ENCODE measurements at regions not wholly inside any gene's neighbourhood (a gene's known extent, or its start where the extent isn't known, plus 50 kb on each side); places are given as distances from the start of the nearest gene placed in this dataset.

DNA sequence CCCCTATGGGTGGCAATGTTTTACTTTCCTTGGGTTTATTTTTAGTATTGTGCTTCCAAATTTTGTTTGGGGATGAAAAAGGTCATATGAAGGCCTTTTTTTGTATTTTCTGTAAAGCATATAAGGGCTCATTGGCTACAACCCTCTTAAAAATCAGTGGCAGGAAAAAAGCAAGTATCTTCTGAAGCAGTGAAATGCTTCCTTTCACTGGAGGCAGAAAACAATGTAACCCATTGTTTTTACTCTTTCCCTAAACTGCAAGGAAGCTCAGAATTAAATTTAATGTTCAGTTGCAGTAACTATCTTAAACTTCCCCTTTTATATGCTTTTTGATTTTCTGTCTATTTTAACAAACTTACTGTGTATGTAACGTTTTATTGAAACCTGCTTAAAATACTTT is 148.7 kb upstream of the LYZL1 start:
- H2AFZ ChIP-seq (ENCODE audit: low read depth, low read length), result no peak overlapping the region
- no peaks in the 10 kb centered on the region for H3K9me3 ChIP-seq (ENCODE audit: insufficient read depth, low read depth, low read length)
- H3K27ac ChIP-seq (ENCODE audit: low read depth, low read length), result peak overlapping the region; percentile 88
- no peaks in the 10 kb centered on the region for H4K20me1 ChIP-seq (ENCODE audit: insufficient read depth, low read length)
- no peak for FAIRE-seq
- H3K27me3 Mint-ChIP-seq (ENCODE audit: low read depth, unreplicated experiment), result no peaks in the 10 kb centered on the region
- TF ChIP-seq, protein P1, sequence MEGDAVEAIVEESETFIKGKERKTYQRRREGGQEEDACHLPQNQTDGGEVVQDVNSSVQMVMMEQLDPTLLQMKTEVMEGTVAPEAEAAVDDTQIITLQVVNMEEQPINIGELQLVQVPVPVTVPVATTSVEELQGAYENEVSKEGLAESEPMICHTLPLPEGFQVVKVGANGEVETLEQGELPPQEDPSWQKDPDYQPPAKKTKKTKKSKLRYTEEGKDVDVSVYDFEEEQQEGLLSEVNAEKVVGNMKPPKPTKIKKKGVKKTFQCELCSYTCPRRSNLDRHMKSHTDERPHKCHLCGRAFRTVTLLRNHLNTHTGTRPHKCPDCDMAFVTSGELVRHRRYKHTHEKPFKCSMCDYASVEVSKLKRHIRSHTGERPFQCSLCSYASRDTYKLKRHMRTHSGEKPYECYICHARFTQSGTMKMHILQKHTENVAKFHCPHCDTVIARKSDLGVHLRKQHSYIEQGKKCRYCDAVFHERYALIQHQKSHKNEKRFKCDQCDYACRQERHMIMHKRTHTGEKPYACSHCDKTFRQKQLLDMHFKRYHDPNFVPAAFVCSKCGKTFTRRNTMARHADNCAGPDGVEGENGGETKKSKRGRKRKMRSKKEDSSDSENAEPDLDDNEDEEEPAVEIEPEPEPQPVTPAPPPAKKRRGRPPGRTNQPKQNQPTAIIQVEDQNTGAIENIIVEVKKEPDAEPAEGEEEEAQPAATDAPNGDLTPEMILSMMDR (IDR thresholded peaks at IDR 0.05; ENCODE audit: insufficient read depth, low read depth, low read length), result no peak
- TF ChIP-seq EZH2 (IDR thresholded peaks at IDR 0.05; ENCODE audit: insufficient read depth, low read length), result no peak
- H3K4me1 Mint-ChIP-seq (ENCODE audit: low read depth, unreplicated experiment), result peaks cover 32% of the 10 kb centered on the region
- H3K4me2 ChIP-seq (ENCODE audit: low read length), result no peak overlapping the region
- peaks cover 11% of the 10 kb centered on the region for H3K4me1 ChIP-seq (ENCODE audit: insufficient read depth, low read length)
- no peaks in the 10 kb centered on the region for H3K79me2 ChIP-seq (ENCODE audit: insufficient read depth, low read length)
- no peaks in the 10 kb centered on the region for H3K36me3 ChIP-seq (ENCODE audit: insufficient read depth, low read length)
- H3K4me3 Mint-ChIP-seq (ENCODE audit: unreplicated experiment), result no peak overlapping the region
- no peak overlapping the region for H3K9ac ChIP-seq (ENCODE audit: low read length)
- H3K27me3 ChIP-seq (ENCODE audit: insufficient read depth, low read length), result no peaks in the 10 kb centered on the region
- H3K4me3 ChIP-seq (ENCODE audit: insufficient read depth, low read depth, low read length), result no peak overlapping the region
- no peak for DNase-seq (ENCODE audit: low read depth)
- H3K36me3 Mint-ChIP-seq (ENCODE audit: low read depth, unreplicated experiment), result no peaks in the 10 kb centered on the region
- no peaks in the 10 kb centered on the region for H3K9me3 Mint-ChIP-seq (ENCODE audit: unreplicated experiment)
- peak overlapping the region; percentile 96 for H3K27ac Mint-ChIP-seq (ENCODE audit: unreplicated experiment)

DNA sequence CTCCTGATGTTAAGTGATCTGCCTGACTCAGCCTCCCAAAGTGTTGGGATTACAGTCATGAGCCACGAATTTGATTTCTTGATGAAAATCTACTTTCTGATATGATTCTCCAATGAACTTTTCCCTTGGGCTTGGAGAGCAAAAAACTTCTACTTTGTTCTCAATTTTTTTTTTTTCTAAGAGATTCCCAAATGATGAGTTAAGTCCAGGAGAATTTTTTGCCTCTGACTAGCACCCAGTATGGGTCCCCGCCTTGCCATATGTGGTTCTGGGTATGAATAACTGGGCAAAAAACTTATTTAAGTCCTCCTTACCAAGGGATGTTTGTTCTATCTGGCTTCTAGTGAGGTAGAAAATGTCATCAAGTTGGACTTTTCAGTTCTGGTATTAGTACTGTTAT is 147.9 kb upstream of the LYZL1 start:
- H3K36me3 ChIP-seq (ENCODE audit: insufficient read depth, low read length), result no peaks in the 10 kb centered on the region
- no peak overlapping the region for H3K4me3 ChIP-seq (ENCODE audit: insufficient read depth, low read depth, low read length)
- H3K4me1 ChIP-seq (ENCODE audit: insufficient read depth, low read length), result peaks cover 11% of the 10 kb centered on the region
- Mint-ChIP-seq H3K36me3 (ENCODE audit: low read depth, unreplicated experiment) (no peaks in the 10 kb centered on the region), H3K4me1 (ENCODE audit: low read depth, unreplicated experiment) (peaks cover 32% of the 10 kb centered on the region), H3K4me3 (ENCODE audit: unreplicated experiment) (no peak overlapping the region), H3K27me3 (ENCODE audit: low read depth, unreplicated experiment) (no peaks in the 10 kb centered on the region), H3K9me3 (ENCODE audit: unreplicated experiment) (no peaks in the 10 kb centered on the region), H3K27ac (ENCODE audit: unreplicated experiment) (peak overlapping the region; percentile 96)
- H3K27ac ChIP-seq (ENCODE audit: low read depth, low read length), result peak overlapping the region; percentile 88
- H3K9ac ChIP-seq (ENCODE audit: low read length), result peak overlapping the region; percentile 62
- TF ChIP-seq, protein P1 (IDR thresholded peaks at IDR 0.05; ENCODE audit: insufficient read depth, low read depth, low read length), result no peak
- no peak for TF ChIP-seq EZH2 (IDR thresholded peaks at IDR 0.05; ENCODE audit: insufficient read depth, low read length)
- H3K9me3 ChIP-seq (ENCODE audit: insufficient read depth, low read depth, low read length), result no peaks in the 10 kb centered on the region
- no peaks in the 10 kb centered on the region for H3K27me3 ChIP-seq (ENCODE audit: insufficient read depth, low read length)
- H3K79me2 ChIP-seq (ENCODE audit: insufficient read depth, low read length), result no peaks in the 10 kb centered on the region
- DNase-seq (ENCODE audit: low read depth) (peak; percentile 96), FAIRE-seq (no peak)
- no peak overlapping the region for H2AFZ ChIP-seq (ENCODE audit: low read depth, low read length)
- H3K4me2 ChIP-seq (ENCODE audit: low read length), result peak overlapping the region; percentile 67
- no peaks in the 10 kb centered on the region for H4K20me1 ChIP-seq (ENCODE audit: insufficient read depth, low read length)

DNA sequence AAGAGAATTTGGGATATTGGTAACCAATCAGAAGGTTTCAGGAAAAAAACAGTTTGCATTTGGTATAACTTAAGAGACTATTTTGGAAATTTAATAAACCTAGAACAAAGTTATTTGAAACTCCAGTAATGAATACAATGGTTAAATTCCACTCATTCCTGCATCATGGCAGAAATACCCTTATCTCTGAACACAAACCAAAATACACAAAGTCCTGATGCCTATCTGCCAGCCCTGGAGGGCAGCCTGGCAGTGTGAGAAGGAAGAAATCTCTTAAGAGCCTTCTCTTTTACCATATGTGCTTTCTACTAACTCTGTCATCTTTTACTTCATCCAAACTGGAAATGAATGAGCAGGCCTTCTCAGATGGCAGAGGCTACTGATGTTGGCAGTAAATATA is 147.1 kb upstream of the LYZL1 start:
- Histone ChIP-seq H3K79me2 (ENCODE audit: insufficient read depth, low read length) (no peaks in the 10 kb centered on the region), H3K27me3 (ENCODE audit: insufficient read depth, low read length) (no peaks in the 10 kb centered on the region), H3K9ac (ENCODE audit: low read length) (peak overlapping the region; percentile 62), H3K36me3 (ENCODE audit: insufficient read depth, low read length) (no peaks in the 10 kb centered on the region), H3K4me1 (ENCODE audit: insufficient read depth, low read length) (peaks cover 11% of the 10 kb centered on the region), H3K4me3 (ENCODE audit: insufficient read depth, low read depth, low read length) (no peak overlapping the region), H3K9me3 (ENCODE audit: insufficient read depth, low read depth, low read length) (no peaks in the 10 kb centered on the region), H3K4me2 (ENCODE audit: low read length) (peak overlapping the region; percentile 67), H4K20me1 (ENCODE audit: insufficient read depth, low read length) (no peaks in the 10 kb centered on the region), H3K27ac (ENCODE audit: low read depth, low read length) (peak overlapping the region; percentile 88), H2AFZ (ENCODE audit: low read depth, low read length) (no peak overlapping the region)
- Mint-ChIP-seq H3K9me3 (ENCODE audit: unreplicated experiment) (no peaks in the 10 kb centered on the region), H3K4me1 (ENCODE audit: low read depth, unreplicated experiment) (peaks cover 32% of the 10 kb centered on the region), H3K27ac (ENCODE audit: unreplicated experiment) (peak overlapping the region; percentile 96), H3K4me3 (ENCODE audit: unreplicated experiment) (no peak overlapping the region), H3K27me3 (ENCODE audit: low read depth, unreplicated experiment) (no peaks in the 10 kb centered on the region), H3K36me3 (ENCODE audit: low read depth, unreplicated experiment) (no peaks in the 10 kb centered on the region)
- TF ChIP-seq, protein P1 (IDR thresholded peaks at IDR 0.05; ENCODE audit: insufficient read depth, low read depth, low read length), result no peak
- no peak for TF ChIP-seq EZH2 (IDR thresholded peaks at IDR 0.05; ENCODE audit: insufficient read depth, low read length)
- DNase-seq (ENCODE audit: low read depth) (peak; percentile 54), FAIRE-seq (peak; percentile 97)
